DMS153 (cell line): ENCODE measurements at regions not wholly inside any gene's neighbourhood (a gene's known extent, or its start where the extent isn't known, plus 50 kb on each side); places are given as distances from the start of the nearest gene placed in this dataset.
"Not testable (repeated sequence)": the region's sequence is repeated elsewhere in the genome, so short reads cannot be mapped to it uniquely, and the experiment has no call there.

Experiments used
- DNase-seq: peaks from one replicate; lab custom pipeline; 2025; lab: John Stamatoyannopoulos, UW

DNA sequence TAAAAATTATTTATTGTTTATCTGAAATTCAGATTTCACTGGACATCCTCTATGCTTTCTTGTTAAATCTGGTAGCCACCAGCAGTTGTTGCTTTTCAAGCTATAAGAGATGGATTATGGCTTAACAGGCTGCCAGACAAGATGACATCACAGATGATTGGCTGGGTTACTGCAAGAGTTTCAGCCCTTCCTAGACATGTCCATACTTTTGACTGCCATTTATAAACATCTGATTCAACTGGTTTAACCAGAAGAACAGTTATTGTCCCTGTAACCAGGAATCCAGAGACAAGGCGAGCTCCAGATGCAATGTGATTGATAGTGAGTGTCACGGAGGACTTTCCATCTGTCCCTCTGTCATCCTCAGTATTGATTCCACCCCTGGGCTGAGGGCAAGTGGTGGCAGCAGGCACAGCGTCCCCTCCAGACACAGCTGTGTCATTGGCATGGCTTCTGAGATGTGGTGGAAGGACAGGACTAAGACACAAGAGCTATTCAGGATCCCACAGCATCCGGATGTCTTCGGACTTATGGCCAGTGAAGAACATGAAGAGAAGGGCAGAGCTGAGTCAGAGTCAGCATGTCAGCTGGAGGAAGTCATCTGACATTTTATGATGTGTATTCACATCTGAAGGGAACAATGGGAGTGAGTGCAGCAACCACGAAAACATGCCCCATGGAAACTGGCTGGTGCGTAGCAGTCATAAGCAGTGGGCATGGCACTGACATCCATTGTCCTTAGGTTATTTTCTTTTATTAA is 284.5 kb upstream of the CDYL start:
- no peak for DNase-seq

DNA sequence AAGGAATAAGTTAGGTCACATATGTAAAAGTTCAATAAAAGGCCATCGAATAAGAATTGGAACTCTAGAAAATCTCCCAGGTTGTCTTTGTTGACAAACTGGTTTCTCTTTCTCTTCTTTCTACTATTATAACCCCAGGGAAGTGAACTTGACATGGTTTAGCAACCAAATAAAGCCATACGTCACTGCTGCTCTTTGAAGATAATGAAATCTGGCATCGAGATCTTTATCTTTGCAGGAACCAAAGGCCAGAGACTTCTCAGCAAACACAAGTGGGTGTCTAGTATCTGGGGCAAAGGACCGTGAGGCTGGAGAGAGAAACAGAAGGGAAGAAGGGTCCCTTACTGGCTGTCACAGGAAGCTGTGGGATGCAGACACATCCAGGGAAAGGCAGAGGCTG is 286.7 kb upstream of the CDYL start:
- DNase-seq = no peak

DNA sequence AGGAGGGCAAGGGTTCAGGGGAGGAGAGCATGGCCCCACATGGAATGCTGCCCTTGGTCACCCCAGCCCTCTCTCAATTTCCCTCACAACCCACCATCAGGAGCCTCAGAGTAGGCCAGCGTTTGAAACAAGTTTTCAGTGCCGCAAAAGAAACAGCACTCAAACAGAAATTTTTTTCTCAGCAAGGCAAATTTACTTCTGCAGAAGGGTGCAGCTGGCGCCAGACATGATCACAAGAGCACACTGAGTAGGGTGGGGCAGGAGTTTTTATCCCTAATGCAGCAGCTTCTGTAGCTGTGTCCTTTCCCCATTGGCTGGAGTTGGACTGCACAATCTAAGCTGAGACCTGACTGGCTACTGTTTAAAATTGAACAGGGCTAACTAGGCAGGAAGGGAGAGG is 287.8 kb upstream of the CDYL start:
- DNase-seq = no peak

DNA sequence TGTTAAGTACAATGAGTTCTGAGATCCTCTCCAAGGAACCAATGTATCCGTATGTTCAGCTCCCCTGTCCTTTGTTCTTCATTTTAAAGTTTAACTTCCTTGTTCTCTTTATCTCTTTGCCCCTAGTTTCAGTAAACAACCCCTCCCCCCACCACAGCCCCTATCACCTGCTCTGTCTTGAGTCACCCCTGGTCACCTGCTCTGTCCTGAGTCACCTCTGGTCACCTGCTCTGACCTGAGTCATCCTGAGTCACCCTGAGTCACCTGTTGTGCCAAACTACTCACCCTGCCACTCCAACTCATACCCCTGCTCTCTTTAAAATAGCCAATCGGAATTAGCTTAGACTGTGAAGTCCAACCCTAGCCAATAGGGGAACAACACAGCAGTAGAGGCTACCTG is 288.7 kb upstream of the CDYL start:
- no peak for DNase-seq

DNA sequence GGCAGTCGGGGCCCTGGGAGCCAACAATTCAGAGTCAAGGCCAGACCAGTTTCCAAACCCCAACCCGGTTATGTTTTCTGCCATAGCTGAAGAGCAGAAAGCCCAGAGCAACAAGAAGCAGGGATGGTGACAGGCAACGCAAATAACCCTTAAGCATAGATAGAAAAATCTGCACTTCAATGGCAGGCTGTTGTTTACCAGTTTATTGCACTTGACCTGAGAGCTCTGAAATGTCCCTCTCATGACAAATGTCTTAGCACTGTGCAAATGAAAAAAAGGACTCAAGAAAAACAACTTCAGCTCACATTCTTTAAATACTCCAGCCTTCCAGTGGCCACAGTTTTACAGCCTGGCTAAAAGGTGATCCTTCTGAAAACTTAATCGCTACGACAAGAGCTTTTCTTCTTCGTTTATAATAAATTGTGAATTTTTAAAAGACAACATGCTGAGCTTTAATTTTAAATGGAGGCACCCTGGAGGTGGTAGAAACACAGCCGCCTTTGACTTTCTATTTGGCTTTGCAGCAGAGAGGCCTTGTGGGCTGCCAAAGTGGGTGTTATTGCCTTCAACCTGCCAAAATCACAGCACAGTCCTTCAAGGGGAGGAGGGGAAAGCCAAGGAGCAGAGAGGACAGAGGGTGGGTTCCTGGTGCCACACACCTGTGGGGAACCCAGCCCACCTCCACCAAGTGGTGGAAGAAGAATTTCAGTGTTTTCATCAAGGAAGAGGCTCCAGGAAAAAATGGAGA is 289.5 kb upstream of the CDYL start:
- DNase-seq = no peak

DNA sequence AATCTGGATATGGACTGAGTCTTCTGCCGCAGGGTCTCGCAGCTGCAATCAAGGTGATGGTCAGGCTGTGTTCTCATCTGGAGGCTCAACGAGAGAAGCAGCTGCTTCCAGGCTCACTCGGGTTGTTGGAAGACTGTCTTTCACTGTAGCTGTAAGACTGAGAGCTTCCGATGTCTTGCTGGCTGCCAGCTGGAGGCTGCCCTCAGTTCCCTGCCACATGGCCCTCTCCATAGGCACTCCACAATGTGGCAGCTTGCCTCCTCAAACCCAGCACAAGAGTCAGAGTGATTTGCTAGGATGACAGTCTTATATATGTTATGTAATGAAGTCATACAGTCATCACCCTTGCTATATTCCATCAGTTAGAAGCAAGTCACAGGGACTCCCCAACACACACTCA is 290.5 kb upstream of the CDYL start:
- DNase-seq = no peak

DNA sequence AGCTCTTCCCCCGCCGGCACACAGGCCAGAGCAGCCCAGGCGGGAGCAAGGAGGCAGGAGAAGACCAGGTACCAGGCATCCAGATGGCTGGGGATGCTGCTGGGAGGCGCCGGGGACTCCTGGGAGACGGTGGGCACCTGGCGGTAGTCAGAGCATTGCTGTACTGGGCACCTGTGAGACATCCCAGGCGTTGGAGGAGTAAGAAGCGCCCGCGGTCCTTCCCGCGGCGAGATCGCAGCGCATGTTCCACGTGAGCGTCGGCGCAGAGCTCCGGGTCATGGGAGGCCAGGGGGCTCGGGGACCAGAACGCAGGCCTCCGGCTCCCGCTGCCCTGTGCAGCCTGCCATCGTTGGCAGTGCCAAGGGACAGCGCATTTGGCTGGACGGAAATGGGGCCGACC is 293.7 kb upstream of the CDYL start:
- DNase-seq = no peak

DNA sequence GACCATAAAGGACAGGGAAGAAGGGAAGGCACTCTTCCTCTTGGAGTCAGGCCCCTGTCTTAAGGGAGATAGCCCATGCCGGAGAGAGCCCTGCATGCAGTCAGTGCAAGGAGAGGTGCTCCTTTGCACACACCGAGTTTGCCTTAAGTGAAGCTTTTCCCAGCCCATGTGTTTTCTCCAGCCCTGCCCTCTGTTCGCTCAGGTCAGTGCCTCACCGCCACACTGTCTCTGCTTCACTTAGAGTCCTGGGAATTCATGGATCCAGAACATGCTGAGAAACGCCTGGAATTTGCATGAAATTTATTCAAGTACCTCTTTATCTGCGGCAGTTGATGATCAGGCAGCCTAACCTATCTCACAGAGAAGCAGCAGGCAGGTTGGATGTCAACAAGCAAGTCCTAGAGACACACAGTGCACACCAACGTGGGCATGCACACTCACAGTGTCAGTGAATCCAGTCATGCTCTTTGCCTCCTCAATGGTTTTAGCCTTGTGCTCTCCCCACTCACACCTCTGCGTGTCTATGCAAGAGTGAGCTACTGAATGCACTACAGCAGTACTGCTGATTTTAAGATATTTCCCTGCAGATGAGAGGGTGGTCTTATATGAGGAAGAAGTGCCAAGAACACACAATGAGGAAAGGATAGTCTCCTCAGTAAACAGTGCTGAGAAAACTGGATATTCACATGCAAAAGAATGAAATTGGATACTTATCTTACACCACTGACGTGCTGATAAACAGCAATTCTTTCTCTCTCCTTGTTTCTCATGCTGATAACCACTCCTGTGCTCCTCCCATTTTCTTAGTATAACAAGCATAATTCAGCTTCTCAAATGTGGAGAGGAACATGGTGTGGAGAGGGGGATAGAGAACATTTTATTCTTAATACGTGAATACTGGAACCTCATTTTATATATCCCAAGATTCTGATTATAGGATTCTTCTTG is 295.1 kb upstream of the CDYL start:
- DNase-seq = no peak

DNA sequence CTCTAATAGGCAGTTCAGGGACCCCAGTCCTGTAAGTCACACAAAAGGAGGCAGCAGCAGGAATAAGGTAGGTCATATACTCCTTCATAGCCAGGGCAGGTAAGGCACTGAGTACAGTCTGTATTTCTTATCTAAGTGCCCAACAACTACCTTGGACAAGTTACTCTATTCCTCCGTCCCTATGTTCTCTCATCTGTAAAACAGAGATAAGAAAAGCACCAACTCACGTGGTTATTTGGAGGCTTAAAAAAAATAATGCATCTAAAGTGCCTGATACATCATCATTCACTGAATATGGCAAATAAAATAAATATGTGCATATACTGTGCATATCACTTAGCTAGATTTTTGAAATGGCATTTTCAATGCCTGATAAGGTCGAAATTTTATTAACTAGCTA is 298.1 kb upstream of the CDYL start:
- no peak for DNase-seq

DNA sequence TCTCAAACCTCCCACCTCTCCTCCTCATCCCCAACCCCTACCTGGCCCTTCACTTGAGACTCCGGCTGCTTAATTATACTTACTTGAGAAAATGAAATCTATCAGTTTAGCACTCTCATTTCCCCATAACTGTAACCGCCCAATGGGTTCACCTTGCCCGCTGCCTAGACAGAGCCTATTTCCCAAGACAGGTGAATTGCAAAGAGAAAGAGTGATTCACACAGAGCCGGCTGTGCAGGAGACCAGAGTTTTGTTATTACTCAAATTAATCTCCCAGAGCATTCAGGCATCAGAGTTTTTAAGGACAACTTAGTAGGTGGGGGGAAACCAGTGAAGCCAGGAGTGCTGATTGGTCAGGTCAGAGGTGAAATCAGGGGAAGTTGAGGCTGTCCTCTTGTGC is 301.4 kb upstream of the CDYL start:
- DNase-seq = no peak

DNA sequence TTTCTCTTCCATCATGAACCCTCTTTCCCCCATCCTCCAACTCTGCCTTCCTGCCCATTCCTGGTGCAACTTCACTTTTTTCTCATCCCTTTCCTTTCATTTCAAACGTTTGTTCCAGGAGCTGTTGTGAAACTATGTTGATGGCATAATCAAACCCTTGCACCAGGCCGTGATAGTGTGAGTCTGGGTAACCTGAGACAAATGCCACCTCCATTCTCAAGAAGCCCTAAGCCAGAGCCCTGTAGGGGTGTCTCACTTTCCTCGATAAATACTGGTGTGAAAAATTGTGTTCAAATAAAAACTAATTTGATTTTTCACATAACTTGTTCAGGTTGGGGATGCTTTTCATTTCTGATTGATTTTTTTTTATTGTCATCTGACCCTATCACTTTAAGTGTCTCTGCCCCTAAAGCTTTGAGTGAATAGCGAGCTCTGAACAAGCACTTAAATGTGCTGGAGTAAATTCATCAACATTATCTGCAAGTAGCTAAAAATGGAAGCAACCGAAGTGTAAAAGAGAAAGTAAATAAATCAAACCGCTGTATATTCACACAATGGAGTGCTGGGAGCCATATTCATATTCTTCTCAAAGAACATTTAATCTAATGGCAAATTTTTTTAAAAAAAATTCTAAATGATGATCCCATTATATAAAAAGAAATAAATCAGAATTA is 303.1 kb upstream of the CDYL start:
- no peak for DNase-seq

DNA sequence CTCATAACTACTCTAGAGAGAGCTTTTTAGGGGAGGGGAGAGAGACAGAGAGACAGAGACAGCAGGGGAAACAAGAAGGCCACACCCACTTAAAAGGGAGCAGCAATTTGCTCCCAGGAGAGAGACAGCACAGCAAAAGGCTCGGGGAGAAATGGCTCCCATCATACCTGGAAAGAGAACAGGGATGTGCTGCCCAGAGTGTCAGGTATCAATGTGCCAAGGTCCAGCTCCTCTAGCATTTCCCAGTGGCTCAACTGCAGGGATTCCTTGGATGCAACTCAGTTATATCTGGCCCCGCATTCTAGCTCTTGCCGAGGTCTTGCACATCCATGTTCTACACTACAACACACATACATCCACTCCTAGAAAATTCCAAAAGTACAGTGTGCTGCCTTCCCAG is 304.0 kb upstream of the CDYL start:
- DNase-seq = no peak

DNA sequence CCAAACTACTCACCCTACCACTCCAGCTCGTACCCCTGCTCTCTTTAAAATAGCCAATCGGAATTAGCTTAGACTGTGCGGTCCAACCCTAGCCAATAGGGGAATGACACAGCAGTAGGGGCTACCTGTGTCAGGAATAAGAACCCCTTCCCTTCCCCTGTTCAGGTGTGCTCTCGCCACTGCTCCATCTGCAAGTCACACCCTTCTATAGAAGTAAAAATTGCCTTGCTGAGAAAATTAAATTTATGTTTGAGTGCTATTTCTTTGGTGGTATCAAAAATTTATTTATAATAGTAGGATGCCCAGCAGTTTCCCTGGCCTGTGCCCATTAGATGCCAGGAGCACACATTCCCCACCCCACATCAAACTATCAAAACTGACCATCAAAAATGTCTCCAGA is 304.7 kb upstream of the CDYL start:
- DNase-seq = not testable (repeated sequence)

DNA sequence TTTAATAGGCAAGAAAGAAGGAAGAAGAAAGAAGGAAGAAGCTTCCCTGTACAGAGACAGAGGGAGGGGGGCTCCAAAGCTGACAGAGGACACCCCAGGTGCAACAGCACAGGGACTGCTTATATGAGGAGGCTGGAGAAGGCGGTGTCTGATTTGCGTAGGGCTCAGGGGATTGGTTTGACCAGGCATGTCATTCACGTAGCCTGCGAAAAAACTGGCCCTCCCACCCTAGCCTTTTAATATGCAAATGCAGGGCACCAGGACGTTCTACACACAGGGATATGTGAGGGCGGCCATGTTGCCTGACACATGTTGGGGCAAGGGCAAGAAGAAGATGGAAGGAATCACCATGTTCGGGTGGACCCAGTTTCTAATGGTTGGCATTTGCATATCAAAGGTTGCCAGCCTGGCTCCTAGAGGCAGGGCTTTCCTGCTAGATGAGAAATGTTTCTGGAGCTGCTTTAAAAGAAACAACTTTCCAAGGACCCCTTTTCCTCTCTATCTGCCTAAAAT is 305.4 kb upstream of the CDYL start:
- no peak for DNase-seq

DNA sequence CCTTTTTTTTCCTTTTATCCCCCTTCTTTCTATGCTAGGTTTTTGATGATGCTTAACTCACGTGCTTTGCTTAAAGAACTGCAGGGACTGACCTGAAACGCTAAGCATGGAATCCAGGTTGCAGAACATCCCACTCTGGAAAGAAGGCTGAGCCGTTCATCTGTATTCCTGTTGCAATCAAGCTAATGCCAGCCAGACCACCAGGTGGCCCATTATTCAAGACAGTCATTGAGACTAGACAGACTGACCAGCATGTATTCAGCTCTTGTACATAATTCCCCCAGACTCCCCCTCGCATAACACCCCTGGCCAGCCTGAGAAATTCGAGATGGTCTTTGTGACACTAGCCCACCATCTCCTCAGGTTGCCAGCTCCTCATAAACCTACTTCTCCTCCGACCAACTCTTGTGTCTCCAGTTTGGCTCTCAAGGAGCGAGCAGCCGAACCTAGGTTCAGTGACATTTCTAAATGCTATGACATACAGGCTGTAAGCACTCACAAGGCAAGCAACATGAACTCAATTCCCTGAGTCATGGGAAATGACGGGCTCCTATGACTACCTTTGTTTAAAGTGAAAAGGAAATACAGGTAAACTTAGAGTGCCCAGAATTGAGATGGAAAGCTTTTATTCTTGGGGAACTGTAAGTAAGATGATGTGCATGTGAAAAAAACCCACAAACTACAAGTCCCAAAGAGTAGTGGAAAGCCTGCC is 309.3 kb upstream of the CDYL start:
- DNase-seq = no peak

DNA sequence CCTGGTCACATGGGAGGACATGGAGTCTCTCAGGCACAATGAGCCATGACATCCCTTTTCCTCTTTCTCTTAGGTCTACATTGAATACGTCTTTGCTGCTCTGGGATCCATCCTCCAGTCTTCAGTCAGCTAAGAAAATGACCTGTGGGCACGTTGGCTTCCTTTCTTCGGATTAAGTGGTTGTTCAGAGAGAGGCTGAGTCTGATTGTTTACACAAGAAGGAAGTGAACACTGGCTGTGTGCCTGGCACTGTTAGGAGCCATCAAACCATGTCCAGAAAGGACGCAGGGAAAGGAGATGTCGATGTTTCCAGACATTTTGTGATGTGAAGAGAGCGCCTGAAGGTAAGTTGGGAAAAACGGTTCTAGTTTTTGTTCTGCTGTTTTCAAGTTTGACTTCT is 309.9 kb upstream of the CDYL start:
- DNase-seq = no peak

DNA sequence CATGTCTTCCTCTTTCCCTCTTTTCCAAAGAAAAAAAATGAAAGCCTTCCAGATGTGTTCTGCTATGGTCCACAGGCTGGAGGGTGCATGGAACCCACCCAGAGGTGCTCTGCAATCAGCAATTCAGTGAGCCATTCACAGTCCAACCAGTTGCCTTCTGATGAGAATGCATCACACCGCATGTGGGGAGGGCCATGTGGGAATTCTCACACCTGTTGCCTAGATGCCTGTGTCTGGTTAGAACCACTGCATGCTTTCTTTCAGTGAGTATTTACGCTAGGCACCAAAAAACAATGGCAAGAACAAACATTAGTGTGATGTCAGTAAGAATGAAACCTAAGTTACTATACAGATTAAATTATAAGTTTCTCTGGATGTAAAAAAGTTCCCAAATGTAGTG is 311.6 kb upstream of the CDYL start:
- DNase-seq = no peak

DNA sequence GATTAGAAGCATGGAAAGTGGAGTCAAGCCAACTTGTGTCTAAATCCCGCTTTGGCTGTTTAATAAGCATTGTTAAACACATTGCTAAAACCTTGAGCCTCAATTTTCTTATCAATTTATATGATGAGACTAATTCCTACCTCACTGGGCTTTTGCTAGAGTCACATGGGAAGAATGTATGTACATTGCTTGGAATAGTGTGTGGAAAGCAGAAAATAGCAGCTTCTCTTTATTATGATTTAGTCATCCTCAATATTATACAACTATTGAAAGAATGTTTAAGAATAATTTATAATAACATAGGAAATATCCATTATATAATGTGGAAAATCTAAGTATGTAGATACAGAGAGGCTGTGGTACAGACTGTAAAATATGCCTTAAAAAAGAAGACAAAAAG is 313.0 kb upstream of the CDYL start:
- no peak for DNase-seq

DNA sequence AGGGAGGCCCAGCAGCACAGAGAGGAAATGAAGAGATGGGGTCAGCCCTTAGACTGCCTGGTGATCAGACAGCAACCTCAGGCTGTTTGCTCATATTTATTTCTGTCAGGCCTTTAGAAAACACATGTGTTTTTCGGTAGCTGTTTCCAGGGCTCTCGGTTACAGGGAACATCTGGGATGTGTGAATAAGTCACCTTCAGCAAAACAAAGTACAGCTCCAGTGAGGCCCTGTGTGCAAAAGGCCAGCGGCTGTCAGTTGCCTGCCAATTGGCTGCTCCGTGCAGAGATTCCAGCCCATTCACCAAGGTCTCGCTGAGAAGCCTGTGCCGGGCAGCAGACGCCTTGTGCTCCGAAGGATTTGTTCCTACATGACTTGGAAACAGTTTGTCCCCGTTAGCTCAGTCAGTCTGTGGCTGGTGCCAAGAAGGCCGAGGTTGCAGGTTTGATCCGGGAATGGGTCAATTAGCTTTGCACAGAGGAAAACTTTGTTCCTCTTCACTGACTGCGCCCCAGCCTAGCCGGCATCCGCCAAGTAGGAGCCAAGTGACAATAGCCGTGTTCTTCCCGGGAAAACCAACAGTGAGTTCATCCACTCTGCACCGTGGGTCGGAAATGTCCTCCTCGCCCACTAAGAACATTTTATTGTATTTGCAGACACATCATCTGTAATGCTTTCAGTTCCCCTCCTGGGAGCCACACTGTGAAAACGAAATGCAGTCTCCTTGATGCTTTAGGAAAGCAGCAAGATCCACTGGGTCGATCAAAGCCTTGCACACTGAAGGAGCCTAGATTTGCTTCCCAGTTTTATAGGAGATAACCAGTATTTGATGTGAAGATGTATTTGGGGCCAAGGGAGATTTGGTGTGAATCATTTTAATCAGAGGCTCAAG is 315.4 kb upstream of the CDYL start:
- DNase-seq = no peak

DNA sequence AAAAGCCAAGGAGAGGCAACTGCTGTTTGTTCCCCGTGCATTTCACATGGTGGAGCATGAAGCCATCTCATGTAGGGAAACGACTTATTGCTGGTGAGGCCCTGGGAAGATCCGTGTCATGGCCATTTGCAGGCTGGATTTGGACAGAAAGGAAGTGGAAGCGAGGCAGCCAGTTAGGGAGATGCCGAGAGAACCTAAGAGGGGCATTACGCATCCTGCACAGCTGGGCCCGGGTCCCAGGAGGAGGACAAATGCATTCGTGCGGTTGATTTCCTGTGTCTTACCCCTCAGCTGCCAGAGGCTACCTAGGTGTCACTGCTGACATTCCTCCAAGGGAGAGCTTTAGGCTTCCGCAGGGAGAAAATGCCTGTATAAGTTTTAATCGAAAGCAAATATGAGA is 316.2 kb upstream of the CDYL start:
- no peak for DNase-seq
